ENCODE measurements at regions not wholly inside any gene's neighbourhood (a gene's known extent, or its start where the extent isn't known, plus 50 kb on each side); places are given as distances from the start of the nearest gene placed in this dataset.

DNA sequence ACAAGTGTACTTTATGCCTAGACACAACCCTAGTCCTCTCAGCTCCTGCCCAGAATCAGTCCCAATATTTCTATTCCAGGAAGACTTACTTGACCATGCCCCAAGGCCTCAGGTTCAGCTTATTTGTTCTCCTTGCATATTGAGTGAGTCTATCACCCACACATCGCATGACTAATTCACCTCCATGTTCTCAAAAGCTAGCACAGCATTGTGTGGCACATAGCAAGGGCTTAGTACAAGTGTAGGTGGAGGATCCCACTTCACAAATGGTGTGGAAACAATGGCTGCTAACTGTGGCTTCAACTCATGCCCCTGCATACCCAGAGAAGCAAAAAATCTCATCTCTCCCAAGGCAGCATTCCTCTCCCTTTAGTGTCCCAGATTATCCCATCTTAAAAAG, 602.6 kb upstream of the API5 start:
- TF ChIP-seq EZH2phosphoT487 (IDR thresholded peaks at IDR 0.05; ENCODE audit: borderline replicate concordance, low read length) = no peak
- TF ChIP-seq, protein P1, sequence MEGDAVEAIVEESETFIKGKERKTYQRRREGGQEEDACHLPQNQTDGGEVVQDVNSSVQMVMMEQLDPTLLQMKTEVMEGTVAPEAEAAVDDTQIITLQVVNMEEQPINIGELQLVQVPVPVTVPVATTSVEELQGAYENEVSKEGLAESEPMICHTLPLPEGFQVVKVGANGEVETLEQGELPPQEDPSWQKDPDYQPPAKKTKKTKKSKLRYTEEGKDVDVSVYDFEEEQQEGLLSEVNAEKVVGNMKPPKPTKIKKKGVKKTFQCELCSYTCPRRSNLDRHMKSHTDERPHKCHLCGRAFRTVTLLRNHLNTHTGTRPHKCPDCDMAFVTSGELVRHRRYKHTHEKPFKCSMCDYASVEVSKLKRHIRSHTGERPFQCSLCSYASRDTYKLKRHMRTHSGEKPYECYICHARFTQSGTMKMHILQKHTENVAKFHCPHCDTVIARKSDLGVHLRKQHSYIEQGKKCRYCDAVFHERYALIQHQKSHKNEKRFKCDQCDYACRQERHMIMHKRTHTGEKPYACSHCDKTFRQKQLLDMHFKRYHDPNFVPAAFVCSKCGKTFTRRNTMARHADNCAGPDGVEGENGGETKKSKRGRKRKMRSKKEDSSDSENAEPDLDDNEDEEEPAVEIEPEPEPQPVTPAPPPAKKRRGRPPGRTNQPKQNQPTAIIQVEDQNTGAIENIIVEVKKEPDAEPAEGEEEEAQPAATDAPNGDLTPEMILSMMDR (IDR thresholded peaks at IDR 0.05; ENCODE audit: low read depth, low read length, poor library complexity, severe bottlenecking) = no peak
- Histone ChIP-seq H3K27me3 (ENCODE audit: control insufficient read depth, low read length) (no peaks in the 10 kb centered on the region), H3K4me1 (ENCODE audit: control insufficient read depth, low read length) (no peaks in the 10 kb centered on the region), H3K27ac (ENCODE audit: low read depth, low read length) (no peak overlapping the region), H3K36me3 (ENCODE audit: control insufficient read depth, low read length) (no peaks in the 10 kb centered on the region), H3K4me3 (ENCODE audit: low read length) (no peak overlapping the region), H3K9me3 (ENCODE audit: control insufficient read depth, insufficient read depth, low read length) (no peaks in the 10 kb centered on the region), H3K9me2 (replicated peaks; ENCODE audit: control insufficient read depth, low read length) (no peaks in the 10 kb centered on the region), H4K20me1 (ENCODE audit: control insufficient read depth, insufficient read depth, low read depth, low read length) (no peaks in the 10 kb centered on the region), H3K4me2 (ENCODE audit: low read length) (no peak overlapping the region), H3K79me2 (ENCODE audit: control insufficient read depth, low read length) (no peaks in the 10 kb centered on the region), H3F3A (ENCODE audit: control insufficient read depth, insufficient read depth) (no peaks in the 10 kb centered on the region)

DNA sequence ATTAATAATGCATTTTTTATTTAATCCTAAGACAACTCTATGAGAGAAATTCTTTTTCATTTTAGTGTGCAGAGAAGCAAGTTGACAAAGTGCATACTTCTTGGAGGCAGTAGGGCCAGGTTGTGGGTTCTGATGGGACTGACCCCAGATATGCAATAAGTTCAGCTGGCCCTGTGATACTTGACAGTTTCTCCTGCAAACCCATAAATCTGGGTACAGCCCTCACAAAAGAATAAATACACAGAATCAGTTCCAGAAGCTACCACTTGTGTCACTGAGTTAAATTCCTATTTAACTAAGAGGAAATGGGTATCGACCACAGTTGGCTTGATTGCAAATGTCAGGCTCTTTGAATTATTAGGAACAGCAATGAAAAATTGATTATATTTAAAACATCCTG, 598.5 kb upstream of the API5 start:
- Histone ChIP-seq H3K9me2 (replicated peaks; ENCODE audit: control insufficient read depth, low read length) (no peaks in the 10 kb centered on the region), H3K4me2 (ENCODE audit: low read length) (no peak overlapping the region), H3F3A (ENCODE audit: control insufficient read depth, insufficient read depth) (no peaks in the 10 kb centered on the region)

DNA sequence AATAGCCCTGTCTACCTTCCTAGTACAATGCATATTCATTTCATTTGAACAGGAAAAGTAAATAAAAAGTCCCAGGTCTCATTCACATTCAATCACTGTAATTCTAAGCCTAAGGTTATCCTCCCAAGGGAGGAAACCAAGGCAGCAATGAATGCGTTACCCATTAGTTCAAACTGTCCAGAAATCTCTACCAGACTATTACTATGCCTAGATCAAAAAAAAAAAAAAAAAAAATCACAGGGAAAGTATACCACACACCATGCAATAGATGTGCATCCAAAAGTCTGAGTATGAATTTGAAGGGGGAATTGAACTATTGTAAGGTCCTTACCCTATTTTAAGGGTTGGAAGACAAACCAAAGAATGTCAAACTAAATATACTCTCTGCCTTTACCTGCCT, 598.0 kb upstream of the API5 start:
- no peaks in the 10 kb centered on the region for H3K9me2 ChIP-seq (replicated peaks; ENCODE audit: control insufficient read depth, low read length)
- TF ChIP-seq EZH2phosphoT487 (IDR thresholded peaks at IDR 0.05; ENCODE audit: borderline replicate concordance, low read length) = no peak
- TF ChIP-seq, protein P1 (IDR thresholded peaks at IDR 0.05; ENCODE audit: low read depth, low read length, poor library complexity, severe bottlenecking) = no peak
- no peaks in the 10 kb centered on the region for H3K36me3 ChIP-seq (ENCODE audit: control insufficient read depth, low read length)
- H4K20me1 ChIP-seq (ENCODE audit: control insufficient read depth, insufficient read depth, low read depth, low read length) = no peaks in the 10 kb centered on the region
- no peaks in the 10 kb centered on the region for H3K9me3 ChIP-seq (ENCODE audit: control insufficient read depth, insufficient read depth, low read length)
- no peak overlapping the region for H3K4me3 ChIP-seq (ENCODE audit: low read length)
- H3K79me2 ChIP-seq (ENCODE audit: control insufficient read depth, low read length) = no peaks in the 10 kb centered on the region
- no peak overlapping the region for H3K4me2 ChIP-seq (ENCODE audit: low read length)
- no peaks in the 10 kb centered on the region for H3K27me3 ChIP-seq (ENCODE audit: control insufficient read depth, low read length)
- no peak overlapping the region for H3K27ac ChIP-seq (ENCODE audit: low read depth, low read length)
- H3F3A ChIP-seq (ENCODE audit: control insufficient read depth, insufficient read depth) = no peaks in the 10 kb centered on the region
- no peaks in the 10 kb centered on the region for H3K4me1 ChIP-seq (ENCODE audit: control insufficient read depth, low read length)

More for the DNA sequence above, 598.5 kb upstream of the API5 start:
- Histone ChIP-seq H3K27ac (ENCODE audit: low read depth, low read length) (no peak overlapping the region), H3K27me3 (ENCODE audit: control insufficient read depth, low read length) (no peaks in the 10 kb centered on the region), H3K4me1 (ENCODE audit: control insufficient read depth, low read length) (no peaks in the 10 kb centered on the region), H4K20me1 (ENCODE audit: control insufficient read depth, insufficient read depth, low read depth, low read length) (no peaks in the 10 kb centered on the region), H3K4me3 (ENCODE audit: low read length) (no peak overlapping the region), H3K9me3 (ENCODE audit: control insufficient read depth, insufficient read depth, low read length) (no peaks in the 10 kb centered on the region), H3K79me2 (ENCODE audit: control insufficient read depth, low read length) (no peaks in the 10 kb centered on the region), H3K36me3 (ENCODE audit: control insufficient read depth, low read length) (no peaks in the 10 kb centered on the region)
- no peak for TF ChIP-seq EZH2phosphoT487 (IDR thresholded peaks at IDR 0.05; ENCODE audit: borderline replicate concordance, low read length)
- TF ChIP-seq, protein P1 (IDR thresholded peaks at IDR 0.05; ENCODE audit: low read depth, low read length, poor library complexity, severe bottlenecking) = no peak

Measured in DOHH2 (cell line).